Peyer's patch (tissue), 4 donors: ENCODE measurements at regions not wholly inside any gene's neighbourhood (a gene's known extent, or its start where the extent isn't known, plus 50 kb on each side); places are given as distances from the start of the nearest gene placed in this dataset.

Experiments used
- DNase-seq, 3 donors: peaks; one replicate each; pipeline ENCODE4 v3.0.0-alpha.2; 2017 to 2019
- H3K27ac ChIP-seq, 4 donors: fragments of 200-600 bp; sonication (generic); one replicate each; pipeline ENCODE4 v1.5.1; 2016 to 2019
- H3K27me3 ChIP-seq, 2 donors: fragments of 200-600 bp; sonication (generic); one replicate each; pipeline ENCODE4 v1.5.1; 2019
- H3K36me3 ChIP-seq, 3 donors: fragments of 200-600 bp; sonication (generic); one replicate each; pipeline ENCODE4 v1.5.1; 2016 to 2019
- H3K4me1 ChIP-seq, 4 donors: fragments of 200-600 bp; sonication (generic); one replicate each; pipeline ENCODE4 v1.5.1; 2016 to 2019
- H3K4me3 ChIP-seq, 4 donors: fragments of 200-600 bp; sonication (generic); 1 replicate in 3 of 4; 2 replicates in 1 of 4; pipeline ENCODE4 v1.5.1; 2016 to 2019; ENCODE audit warnings: mild to moderate bottlenecking in 1 of 4
- H3K9me3 ChIP-seq, 4 donors: fragments of 200-600 bp; sonication (generic); one replicate each; pipeline ENCODE4 v1.5.1; 2016 to 2019; ENCODE audit warnings: mild to moderate bottlenecking in 1 of 4
- CTCF ChIP-seq, 6 experiments: fragments of 450-650 bp in 4 of 6; fragments of 200-600 bp in 2 of 6; sonication (generic) in 1 of 6; IDR thresholded peaks; one replicate each; pipeline ENCODE4 v1.5.1; 2017 to 2019; ENCODE audit warnings: antibody characterized with exemption in 6 of 6, mild to moderate bottlenecking in 3 of 6, moderate library complexity in 1 of 6
- POLR2A ChIP-seq, 2 donors: fragments of 450-650 bp; IDR thresholded peaks; one replicate each; pipeline ENCODE4 v1.5.1; 2017; ENCODE audit warnings: antibody characterized with exemption in 2 of 2, mild to moderate bottlenecking in 2 of 2, moderate library complexity in 2 of 2

- no peaks in the 10 kb centered on the region for H3K4me1 ChIP-seq
- TF ChIP-seq CTCF (IDR thresholded peaks at IDR 0.05) = no peak
These were observed 947.0 kb downstream of the GALC start for GRCh38 chr14:87045956-87046355.

GRCh38 chr14:87045246-87045645 lies 947.7 kb downstream of the GALC start:
- Histone ChIP-seq H3K9me3 (no peaks in the 10 kb centered on the region), H3K4me3 (no peak overlapping the region), H3K27ac (no peak overlapping the region), H3K4me1 (no peaks in the 10 kb centered on the region), H3K27me3 (no peaks in the 10 kb centered on the region), H3K36me3 (no peaks in the 10 kb centered on the region)
- no peak for DNase-seq
- TF ChIP-seq POLR2A (IDR thresholded peaks at IDR 0.05) (no peak), CTCF (IDR thresholded peaks at IDR 0.05) (no peak)

More at GRCh38 chr14:87045956-87046355, 947.0 kb downstream of the GALC start:
- no peak for DNase-seq
- Histone ChIP-seq H3K36me3 (no peaks in the 10 kb centered on the region), H3K9me3 (no peaks in the 10 kb centered on the region), H3K4me3 (no peak overlapping the region), H3K27ac (no peak overlapping the region), H3K27me3 (no peaks in the 10 kb centered on the region)

GRCh38 chr14:87044807-87045206 lies 948.2 kb downstream of the GALC start:
- DNase-seq = no peak

GRCh38 chr14:87043667-87044200 lies 949.2 kb downstream of the GALC start:
- H3K4me1 ChIP-seq = no peaks in the 10 kb centered on the region
- TF ChIP-seq CTCF (IDR thresholded peaks at IDR 0.05) (no peak), POLR2A (IDR thresholded peaks at IDR 0.05) (no peak)
- no peak for DNase-seq
- H3K4me3 ChIP-seq = no peak overlapping the region
- no peak overlapping the region for H3K27ac ChIP-seq
- no peaks in the 10 kb centered on the region for H3K27me3 ChIP-seq
- H3K9me3 ChIP-seq = no peaks in the 10 kb centered on the region
- no peaks in the 10 kb centered on the region for H3K36me3 ChIP-seq

More at GRCh38 chr14:87044807-87045206, 948.2 kb downstream of the GALC start:
- Histone ChIP-seq H3K4me3 (no peak overlapping the region), H3K9me3 (no peaks in the 10 kb centered on the region), H3K36me3 (no peaks in the 10 kb centered on the region), H3K4me1 (no peaks in the 10 kb centered on the region), H3K27ac (no peak overlapping the region), H3K27me3 (no peaks in the 10 kb centered on the region)
- TF ChIP-seq CTCF (IDR thresholded peaks at IDR 0.05) (no peak), POLR2A (IDR thresholded peaks at IDR 0.05) (no peak)

- Histone ChIP-seq H3K36me3 (no peaks in the 10 kb centered on the region), H3K4me1 (no peaks in the 10 kb centered on the region), H3K27ac (no peak overlapping the region), H3K9me3 (no peaks in the 10 kb centered on the region), H3K27me3 (no peaks in the 10 kb centered on the region), H3K4me3 (no peak overlapping the region)
- TF ChIP-seq CTCF (IDR thresholded peaks at IDR 0.05) (no peak), POLR2A (IDR thresholded peaks at IDR 0.05) (no peak)
- DNase-seq = no peak
These were observed 950.6 kb downstream of the GALC start for GRCh38 chr14:87042354-87042753.
